ENCODE measurements at regions not wholly inside any gene's neighbourhood (a gene's known extent, or its start where the extent isn't known, plus 50 kb on each side); places are given as distances from the start of the nearest gene placed in this dataset.
"Not testable (repeated sequence)": the region's sequence is repeated elsewhere in the genome, so short reads cannot be mapped to it uniquely, and the experiment has no call there.

- DNase-seq = no peak
These were observed 586.0 kb downstream of the EBF1 start for GRCh38 chr5:158513490-158514318.

GRCh38 chr5:158511454-158511853 lies 588.3 kb downstream of the EBF1 start:
- no peak for DNase-seq

GRCh38 chr5:158510479-158510878 lies 589.2 kb downstream of the EBF1 start:
- DNase-seq = no peak

GRCh38 chr5:158506648-158507047 lies 593.1 kb downstream of the EBF1 start:
- no peak for DNase-seq

- DNase-seq = no peak
These were observed 597.0 kb downstream of the EBF1 start for GRCh38 chr5:158502686-158503085.

DNA sequence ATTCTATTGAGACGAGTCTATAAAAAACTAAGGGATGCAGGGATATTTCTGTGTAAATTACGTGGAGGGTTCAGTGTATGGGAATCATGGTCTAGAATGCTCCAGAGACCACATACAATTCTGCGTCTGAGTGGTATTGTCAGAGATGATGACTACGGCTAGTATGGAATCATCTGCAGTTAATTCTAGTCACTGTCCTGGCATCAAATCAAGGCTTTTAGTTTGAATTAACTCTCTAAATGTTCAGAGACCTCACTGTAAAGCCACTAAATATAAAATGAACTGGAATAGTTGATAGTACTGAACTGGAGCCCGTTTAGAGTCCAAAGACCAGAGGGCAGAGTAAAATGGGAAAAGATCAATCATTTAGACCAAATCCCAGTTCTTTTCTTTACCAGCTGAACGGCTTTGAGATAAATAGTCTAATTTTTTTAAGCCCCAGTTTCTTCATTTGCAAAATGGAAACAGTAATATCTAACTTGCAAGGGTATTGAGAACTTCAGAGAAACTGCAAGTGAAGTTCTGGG lies 599.8 kb downstream of the EBF1 start:
- DNase-seq = no peak

- DNase-seq = no peak
These were observed 600.4 kb downstream of the EBF1 start for GRCh38 chr5:158499075-158499891.

DNA sequence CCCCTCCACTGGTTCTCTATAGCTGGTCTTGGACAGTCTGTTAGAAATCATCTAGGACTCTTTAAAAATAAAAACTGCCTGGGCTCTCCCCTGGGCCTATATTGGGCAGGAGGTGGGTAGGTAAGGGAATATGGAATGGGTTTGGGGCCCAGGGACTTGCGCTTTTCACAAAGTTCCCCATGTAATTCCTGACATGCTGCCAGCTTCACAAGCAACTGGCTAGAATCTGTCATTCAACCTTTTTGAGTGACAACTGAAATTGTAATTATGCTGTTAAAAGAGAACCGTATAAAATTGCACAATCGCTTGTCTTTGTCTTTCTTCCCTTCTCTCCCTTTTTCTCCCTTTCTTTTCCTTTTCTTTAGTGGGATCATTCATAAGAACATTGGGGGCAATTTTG lies 603.1 kb downstream of the EBF1 start:
- DNase-seq = no peak

DNA sequence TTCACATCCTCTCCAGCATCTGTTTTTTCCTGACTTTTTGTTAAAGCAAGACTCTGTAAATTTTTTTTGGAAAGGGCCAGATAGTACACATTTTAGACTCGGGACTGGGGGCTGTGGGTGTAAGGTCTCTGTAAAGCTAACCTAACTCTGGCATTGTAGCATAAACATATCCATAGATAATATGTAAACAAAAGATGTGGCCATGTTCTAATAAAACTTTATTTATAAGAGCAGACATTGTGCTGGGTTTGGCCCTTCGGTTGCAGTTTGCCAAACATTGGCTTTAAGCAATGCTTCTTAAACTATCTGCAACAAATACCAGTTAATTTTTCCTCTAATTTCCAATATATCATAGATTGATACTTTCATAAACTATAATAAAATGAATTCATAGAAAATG lies 605.2 kb downstream of the EBF1 start:
- DNase-seq = no peak

DNA sequence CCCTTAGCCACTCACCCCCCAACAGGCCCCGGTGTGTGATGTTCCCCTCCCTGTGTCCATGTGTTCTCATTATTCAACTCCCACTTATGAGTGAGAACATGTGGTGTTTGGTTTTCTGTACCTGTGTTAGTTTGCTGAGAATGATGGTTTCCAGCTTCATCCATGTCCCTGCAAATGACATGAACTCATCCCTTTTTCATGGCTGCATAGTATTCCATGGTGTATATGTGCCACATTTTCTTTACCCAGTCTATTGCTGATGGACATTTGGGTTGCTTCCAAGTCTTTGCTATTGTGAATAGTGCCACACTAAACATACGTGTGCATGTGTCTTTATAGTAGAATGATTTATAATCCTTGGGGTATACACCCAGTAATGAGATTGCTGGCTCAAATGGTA lies 605.7 kb downstream of the EBF1 start:
- not testable (repeated sequence) for DNase-seq

GRCh38 chr5:158492841-158493242 lies 606.9 kb downstream of the EBF1 start:
- no peak for DNase-seq

DNA sequence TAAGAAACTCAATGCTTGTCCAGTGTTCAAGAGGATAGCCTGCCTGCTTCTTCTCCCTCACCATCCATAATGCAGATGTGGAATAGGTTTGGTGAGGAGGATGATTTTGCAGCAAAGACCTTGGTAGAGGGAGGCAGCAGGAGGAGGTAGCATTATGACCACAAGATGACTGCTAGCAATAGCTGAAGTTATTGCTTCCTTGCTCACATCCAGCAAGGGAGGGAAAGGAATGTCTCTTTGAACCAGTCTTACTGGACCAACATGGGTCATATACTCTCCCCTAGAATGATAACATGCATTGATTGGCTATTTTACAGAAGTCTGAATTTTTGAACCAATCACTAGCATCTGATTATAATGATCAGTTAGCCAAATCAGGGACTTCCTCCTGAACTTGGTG lies 607.6 kb downstream of the EBF1 start:
- no peak for DNase-seq

DNA sequence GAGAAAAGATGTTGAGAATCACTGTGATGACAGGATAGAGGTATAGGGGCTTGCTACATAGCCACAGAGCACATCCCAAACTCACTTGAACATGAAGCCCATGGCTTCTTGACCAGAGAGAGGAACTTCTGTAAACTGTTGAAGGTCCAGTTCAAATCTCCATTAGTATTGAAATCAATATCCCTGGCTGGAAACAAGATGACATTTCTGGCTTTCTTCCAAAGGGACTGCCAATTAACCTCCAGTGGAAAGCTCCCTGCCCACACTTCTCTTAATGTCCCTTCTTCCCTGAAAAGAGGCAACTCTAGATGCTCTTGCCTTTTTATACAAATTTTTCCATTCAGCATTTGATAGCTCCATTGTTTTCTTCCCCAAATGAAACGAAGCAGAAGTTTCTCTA lies 612.1 kb downstream of the EBF1 start:
- DNase-seq = no peak

DNA sequence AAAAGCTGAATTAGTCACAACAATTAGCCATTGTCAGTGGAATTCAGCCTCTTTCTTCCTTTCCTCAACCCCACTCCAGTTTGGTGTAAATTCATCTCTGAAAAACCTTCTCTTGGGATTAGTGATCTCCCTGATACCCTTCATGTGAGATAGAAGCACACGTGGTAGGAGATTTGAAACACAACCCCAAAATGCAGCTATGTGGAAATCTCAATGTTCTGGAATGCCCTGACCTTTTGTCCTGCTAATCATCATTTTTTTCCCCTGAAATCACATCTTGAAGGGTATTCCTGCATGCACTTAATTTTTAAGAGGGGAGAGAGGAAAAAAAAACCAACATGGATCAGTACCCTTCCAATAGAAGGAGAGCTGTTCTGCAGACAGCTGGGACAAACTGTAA lies 612.6 kb downstream of the EBF1 start:
- DNase-seq = no peak

GRCh38 chr5:158486566-158486965 lies 613.1 kb downstream of the EBF1 start:
- no peak for DNase-seq

- no peak for DNase-seq
These were observed 614.1 kb downstream of the EBF1 start for GRCh38 chr5:158485604-158486081.

GRCh38 chr5:158485047-158485446 lies 614.7 kb downstream of the EBF1 start:
- DNase-seq = no peak

DNA sequence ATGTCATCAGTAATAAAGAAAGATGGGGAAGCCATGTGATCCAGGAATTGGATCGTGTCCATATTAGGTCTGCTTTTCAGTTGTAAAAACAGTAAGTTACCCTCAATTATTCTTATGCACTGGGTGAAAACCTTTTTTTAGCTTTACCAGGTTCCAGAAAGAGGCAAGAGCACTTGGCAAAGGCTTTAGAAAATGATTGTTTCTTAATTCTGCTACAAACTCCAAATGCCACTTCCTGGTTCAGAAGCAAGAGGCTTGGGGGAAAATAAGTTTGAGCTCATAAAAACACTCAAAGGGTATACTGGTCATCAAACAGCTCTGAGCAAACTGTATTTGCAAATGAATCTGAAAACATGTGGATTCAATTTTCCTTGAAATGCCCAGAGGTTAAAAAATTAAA lies 615.6 kb downstream of the EBF1 start:
- no peak for DNase-seq

DNA sequence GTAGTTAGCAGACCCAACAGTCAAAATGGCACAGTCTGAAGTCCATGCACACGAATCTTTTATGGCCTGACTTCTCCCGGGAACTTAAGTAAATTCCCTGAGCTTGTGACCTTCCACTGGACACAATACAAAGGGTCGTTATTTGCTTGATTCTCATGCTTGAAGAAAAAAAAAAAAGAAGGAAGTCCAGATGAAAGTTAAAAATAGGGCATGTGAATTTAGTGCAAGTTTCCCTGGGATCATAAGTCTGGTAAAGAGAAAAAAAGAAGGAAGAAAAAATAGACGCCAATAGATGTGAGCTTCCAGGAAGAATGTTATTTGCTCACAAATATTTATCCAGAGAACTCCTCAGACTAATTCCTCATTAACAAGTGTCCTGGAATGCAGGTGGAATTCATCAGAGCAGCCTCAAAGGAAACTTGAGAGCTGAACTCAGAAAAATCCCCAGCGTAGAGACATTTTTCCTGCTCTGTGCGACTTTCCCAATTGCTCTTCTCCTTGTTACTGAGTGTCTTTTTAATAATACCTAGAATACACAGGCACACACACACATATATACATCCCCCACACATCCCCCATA lies 616.3 kb downstream of the EBF1 start:
- no peak for DNase-seq

DNA sequence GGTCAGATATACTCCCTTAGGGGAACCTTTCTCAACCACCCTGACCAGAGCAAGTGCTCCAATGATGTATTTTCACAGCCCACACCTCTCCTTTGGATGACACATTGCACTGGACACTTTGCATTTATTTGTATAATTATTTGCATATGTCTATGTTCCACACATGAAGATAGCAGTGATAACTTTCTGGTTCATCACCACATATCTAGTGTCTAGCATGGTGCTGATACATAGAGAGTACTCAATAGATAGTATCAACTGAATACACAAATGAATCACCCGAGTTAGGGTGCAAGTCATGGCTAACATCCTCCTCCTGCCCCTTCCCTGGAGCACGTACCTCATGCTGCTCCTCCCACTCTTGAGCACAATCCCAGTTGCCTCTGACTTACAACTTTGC lies 617.6 kb downstream of the EBF1 start:
- no peak for DNase-seq

GRCh38 chr5:158478139-158478538 lies 619.2 kb upstream of the CLINT1 start:
- no peak for DNase-seq

- DNase-seq = no peak
These were observed 618.3 kb upstream of the CLINT1 start for GRCh38 chr5:158477214-158477613.

GRCh38 chr5:158473016-158473635 lies 614.2 kb upstream of the CLINT1 start:
- DNase-seq = no peak
